HCT116 (cell line): ENCODE measurements at regions not wholly inside any gene's neighbourhood (a gene's known extent, or its start where the extent isn't known, plus 50 kb on each side); places are given as distances from the start of the nearest gene placed in this dataset.

ENCODE experiments used
- ATAC-seq: fragments of 200-7000 bp; cut with Tn5 transposase; 2 replicates; pipeline ENCODE4 v1.9.1; 2020; ENCODE audit warnings: mild to moderate bottlenecking, moderate library complexity
- BruUV-seq: library from RNA; stranded (reverse); fragments of 400-500 nt; replicated peaks from 2 replicates; lab custom pipeline; 2021; lab: Mats Ljungman, UMichigan
- CTCF ChIA-PET: fragments of 300-600 bp; sonication (Branson Sonifier 250); formaldehyde crosslinking; loops from one replicate; lab custom pipeline; 2021; ENCODE audit warnings: antibody characterized with exemption; lab: Charles Lee
- POLR2A ChIA-PET: fragments of 300-600, 350-600 bp; sonication (Branson Sonifier 250); formaldehyde crosslinking; loops from one replicate; lab custom pipeline; 2021; ENCODE audit warnings: antibody characterized with exemption; lab: Charles Lee
- RAD21 ChIA-PET, 2 experiments: fragments of 300-600 bp; sonication (Branson Sonifier 250); formaldehyde crosslinking; loops; one replicate each; lab custom pipeline; 2023; ENCODE audit warnings: low total read pairs in 2 of 2; ENCODE audit not compliant: uncharacterized antibody in 2 of 2, unreplicated experiment in 2 of 2, low non-redundant PET in 1 of 2; lab: Charles Lee
- DNase-seq: peaks from one replicate; pipeline ENCODE4 v3.0.0-alpha.2; 2010; ENCODE audit warnings: low read depth, low spot score
- H2AFZ ChIP-seq: fragments of 200-600 bp; shearing (Covaris generic), sonication (generic); 2 replicates; pipeline ENCODE4 v1.6.1; 2017; ENCODE audit warnings: low read depth, mixed run types, mixed read lengths, antibody characterized with exemption, low read length; ENCODE audit not compliant: poor library complexity, severe bottlenecking
- H3K27ac ChIP-seq: 2 replicates; pipeline ENCODE4 v1.5.1; 2012; ENCODE audit warnings: low read depth, low read length
- H3K27me3 ChIP-seq: fragments of 200-600 bp; sonication (generic); 2 replicates; pipeline ENCODE4 v1.6.1; 2016; ENCODE audit warnings: mixed run types, low read length, mixed read lengths; ENCODE audit not compliant: insufficient read depth
- H3K36me3 ChIP-seq, 2 experiments: fragments of 200-500 bp in 1 of 2; fragments of 200-600 bp in 1 of 2; sonication (Bioruptor generic) in 1 of 2; sonication (generic) in 1 of 2; 2 replicates each; pipeline versions ENCODE4 v1.5.1 to v1.6.1; 2014 to 2016; ENCODE audit warnings: low read length in 2 of 2, inconsistent platforms in 1 of 2, mixed read lengths in 1 of 2, mixed run types in 1 of 2; ENCODE audit not compliant: insufficient read depth in 2 of 2, control insufficient read depth in 1 of 2
- H3K4me1 ChIP-seq, 2 experiments: fragments of 200-600 bp in 1 of 2; sonication (generic) in 1 of 2; 2 replicates each; pipeline versions ENCODE4 v1.5.1 to v1.6.1; 2012 to 2017; ENCODE audit warnings: low read length in 2 of 2, inconsistent platforms in 1 of 2, mild to moderate bottlenecking in 1 of 2, mixed read lengths in 1 of 2, mixed run types in 1 of 2, moderate library complexity in 1 of 2; ENCODE audit not compliant: insufficient read depth in 2 of 2, control insufficient read depth in 1 of 2
- H3K4me2 ChIP-seq: fragments of 200-600 bp; sonication (generic); 2 replicates; pipeline ENCODE4 v1.6.1; 2017; ENCODE audit warnings: mixed run types, low read length, mixed read lengths
- H3K4me3 ChIP-seq, 2 experiments: fragments of 200-600 bp in 1 of 2; sonication (generic) in 1 of 2; replicated peaks in 1 of 2; 2 replicates each; pipeline ENCODE4 v1.5.1; 2011 to 2016; ENCODE audit warnings: low read length in 2 of 2, control low read depth in 1 of 2, low read depth in 1 of 2, mild to moderate bottlenecking in 1 of 2, mixed read lengths in 1 of 2, mixed run types in 1 of 2
- H3K79me2 ChIP-seq: fragments of 200-600 bp; sonication (generic); 2 replicates; pipeline ENCODE4 v1.6.1; 2017; ENCODE audit warnings: mild to moderate bottlenecking, mixed run types, low read length, moderate library complexity, mixed read lengths; ENCODE audit not compliant: insufficient read depth
- H3K9ac ChIP-seq: fragments of 200-600 bp; sonication (generic); 2 replicates; pipeline ENCODE4 v1.6.1; 2016; ENCODE audit warnings: low read length, mixed read lengths
- H3K9me2 ChIP-seq: fragments of 200-600 bp; sonication (generic), shearing (Covaris generic); 2 replicates; pipeline ENCODE4 v1.6.1; 2017; ENCODE audit warnings: mixed run types, mild to moderate bottlenecking, moderate library complexity; ENCODE audit not compliant: insufficient read depth
- H3K9me3 ChIP-seq, 2 experiments: fragments of 200-500 bp in 1 of 2; fragments of 200-600 bp in 1 of 2; sonication (Bioruptor generic) in 1 of 2; sonication (generic) in 1 of 2; 2 replicates each; pipeline ENCODE4 v1.6.1; 2014 to 2017; ENCODE audit warnings: low read length in 2 of 2, mixed read lengths in 2 of 2, inconsistent platforms in 1 of 2, low read depth in 1 of 2, mild to moderate bottlenecking in 1 of 2, mixed run types in 1 of 2, moderate library complexity in 1 of 2; ENCODE audit not compliant: control insufficient read depth in 1 of 2, insufficient read depth in 1 of 2
- H4K20me1 ChIP-seq: fragments of 200-600 bp; sonication (generic), shearing (Covaris generic); 2 replicates; pipeline ENCODE4 v1.6.1; 2017; ENCODE audit warnings: mixed run types, mild to moderate bottlenecking, moderate library complexity; ENCODE audit not compliant: insufficient read depth
- ATF3 ChIP-seq: IDR thresholded peaks from 2 replicates; pipeline ENCODE4 v1.6.1; 2012
- CEBPB ChIP-seq: IDR thresholded peaks from 2 replicates; pipeline ENCODE4 v1.6.1; 2012; ENCODE audit warnings: low read depth
- CTCF ChIP-seq, 3 experiments: fragments of 200-600 bp in 1 of 3; sonication (generic) in 1 of 3; IDR thresholded peaks in 2 of 3; conservative IDR thresholded peaks in 1 of 3; 2 replicates each; pipeline ENCODE4 v1.5.1; 2012 to 2017; ENCODE audit warnings: low read depth in 2 of 3, low read length in 2 of 3, antibody characterized with exemption in 1 of 3, borderline replicate concordance in 1 of 3, control low read depth in 1 of 3, mild to moderate bottlenecking in 1 of 3, mixed read lengths in 1 of 3, mixed run types in 1 of 3, moderate library complexity in 1 of 3; ENCODE audit not compliant: insufficient read depth in 1 of 3
- EGR1 ChIP-seq: IDR thresholded peaks from 2 replicates; pipeline ENCODE4 v1.6.1; 2012; ENCODE audit warnings: low read depth
- ELF1 ChIP-seq: IDR thresholded peaks from 2 replicates; pipeline ENCODE4 v1.6.1; 2012; ENCODE audit warnings: low read depth, borderline replicate concordance
- EZH2 ChIP-seq: fragments of 200-600 bp; sonication (generic); IDR thresholded peaks from 2 replicates; pipeline ENCODE4 v1.6.1; 2017; ENCODE audit warnings: antibody characterized with exemption, mixed run types
- FOSL1 ChIP-seq: IDR thresholded peaks from 2 replicates; pipeline ENCODE4 v1.6.1; 2012; ENCODE audit warnings: low read depth
- MAX ChIP-seq: IDR thresholded peaks from 2 replicates; pipeline ENCODE4 v1.6.1; 2012
- POLR2A ChIP-seq: IDR thresholded peaks from 2 replicates; pipeline ENCODE4 v1.7.0; 2011; ENCODE audit warnings: borderline replicate concordance; ENCODE audit not compliant: insufficient read depth, insufficient read length; ENCODE audit errors: extremely low read depth
- POLR2AphosphoS5 ChIP-seq: IDR thresholded peaks from 2 replicates; pipeline ENCODE4 v1.6.1; 2011; ENCODE audit warnings: mild to moderate bottlenecking, low read depth, low read length, moderate library complexity
- RAD21 ChIP-seq: IDR thresholded peaks from 2 replicates; pipeline ENCODE4 v1.6.1; 2012; ENCODE audit warnings: low read depth, mild to moderate bottlenecking
- SIN3A ChIP-seq: IDR thresholded peaks from 2 replicates; pipeline ENCODE4 v1.6.1; 2012; ENCODE audit warnings: low read depth
- SP1 ChIP-seq: IDR thresholded peaks from 2 replicates; pipeline ENCODE4 v1.6.1; 2012; ENCODE audit warnings: low read depth
- SRF ChIP-seq: IDR thresholded peaks from 2 replicates; pipeline ENCODE4 v1.6.1; 2012; ENCODE audit warnings: low read depth
- YY1 ChIP-seq: IDR thresholded peaks from 2 replicates; pipeline ENCODE4 v1.6.1; 2011; ENCODE audit warnings: low read length, low read depth, moderate library complexity, mild to moderate bottlenecking; ENCODE audit not compliant: insufficient replicate concordance; ENCODE audit errors: extremely low read depth
- ZBTB33 ChIP-seq: IDR thresholded peaks from 2 replicates; pipeline ENCODE4 v1.6.1; 2011; ENCODE audit warnings: mild to moderate bottlenecking, low read length, moderate library complexity; ENCODE audit not compliant: insufficient replicate concordance; ENCODE audit errors: extremely low read depth
- ZFX ChIP-seq: fragments of 450-650 bp; IDR thresholded peaks from 2 replicates; pipeline ENCODE4 v1.6.1; 2017
- ZNF274 ChIP-seq: fragments of 200-500 bp; sonication (Bioruptor generic); IDR thresholded peaks from 2 replicates; pipeline ENCODE4 v1.6.1; 2014; ENCODE audit warnings: mild to moderate bottlenecking, low read depth, low read length, inconsistent platforms
- intact Hi-C: fragments of 100-400 bp; cut with micrococcal nuclease; formaldehyde crosslinking; loops from 2 replicates; pipeline ENCODE4 v1.10.0; 2022

- Histone ChIP-seq H3K27me3 (peaks cover 46% of the 10 kb centered on the region), H4K20me1 (no peaks in the 10 kb centered on the region), H2AFZ (no peak overlapping the region), H3K36me3 (no peaks in the 10 kb centered on the region)
- ChIA-PET CTCF (no interaction called here), POLR2A (no interaction called here), RAD21 (no interaction called here)
- intact Hi-C loops: no loop called here
- ATAC-seq: no peak
- TF ChIP-seq CEBPB (no peak), ATF3 (no peak), SRF (no peak), EGR1 (no peak), SP1 (no peak), SIN3A (no peak), ZBTB33 (no peak), EZH2 (no peak), ELF1 (no peak), FOSL1 (no peak), CTCF (IDR thresholded peaks at IDR 0.05 in 2 of 3, conservative IDR thresholded peaks at IDR 0.05 in 1 of 3; ENCODE audit: borderline replicate concordance in 1 of 3, insufficient read depth in 1 of 3, low read depth in 2 of 3, low read length in 2 of 3) (no peak), MAX (no peak), ZFX (no peak), ZNF274 (no peak), RAD21 (no peak), POLR2A (no peak), YY1 (no peak), POLR2AphosphoS5 (no peak)
- TF ChIP-seq, all 23 proteins: peak for 0
- Histone ChIP-seq H3K79me2 (no peaks in the 10 kb centered on the region), H3K4me2 (no peak overlapping the region), H3K4me3 (no peak overlapping the region), H3K9ac (no peak overlapping the region), H3K9me2 (no peaks in the 10 kb centered on the region), H3K27ac (no peak overlapping the region), H3K4me1 (no peaks in the 10 kb centered on the region), H3K9me3 (no peaks in the 10 kb centered on the region)
- no TSS peak for BruUV-seq
- no peak for DNase-seq
Measured at GRCh38 chr10:120646159-120646732, 189.2 kb downstream of the PLPP4 start.
